Activated CD4-positive, alpha-beta T cell treated with anti-CD3 and anti-CD28 coated beads, Interleukin-2, amount 50 U/mL, for 16 hours (primary cell): ENCODE measurements at regions not wholly inside any gene's neighbourhood (a gene's known extent, or its start where the extent isn't known, plus 50 kb on each side); places are given as distances from the start of the nearest gene placed in this dataset.

Experiments
- DNase-seq: peaks from one replicate; pipeline ENCODE4 v3.0.0-alpha.2; 2020

DNA sequence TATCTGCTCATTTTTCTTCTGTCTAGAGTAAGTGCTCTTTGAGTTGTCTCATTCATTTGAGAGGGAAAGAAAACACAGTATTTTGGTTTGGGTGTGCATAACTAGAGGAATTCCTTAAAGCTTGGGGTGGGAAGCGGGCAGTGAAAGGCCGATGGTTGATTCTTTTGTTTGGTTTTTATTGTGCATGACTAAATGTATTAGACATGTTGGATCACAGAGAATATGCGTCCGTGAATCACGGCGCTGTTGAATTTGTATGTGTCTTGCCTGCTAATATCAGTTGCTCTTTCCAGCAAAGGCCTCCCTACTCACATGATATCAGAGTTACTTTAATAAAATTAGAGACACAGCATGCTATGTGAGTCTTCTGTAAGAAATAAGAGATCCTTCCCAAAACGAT lies 180.0 kb downstream of the CHD9NB start:
- DNase-seq, result no peak

DNA sequence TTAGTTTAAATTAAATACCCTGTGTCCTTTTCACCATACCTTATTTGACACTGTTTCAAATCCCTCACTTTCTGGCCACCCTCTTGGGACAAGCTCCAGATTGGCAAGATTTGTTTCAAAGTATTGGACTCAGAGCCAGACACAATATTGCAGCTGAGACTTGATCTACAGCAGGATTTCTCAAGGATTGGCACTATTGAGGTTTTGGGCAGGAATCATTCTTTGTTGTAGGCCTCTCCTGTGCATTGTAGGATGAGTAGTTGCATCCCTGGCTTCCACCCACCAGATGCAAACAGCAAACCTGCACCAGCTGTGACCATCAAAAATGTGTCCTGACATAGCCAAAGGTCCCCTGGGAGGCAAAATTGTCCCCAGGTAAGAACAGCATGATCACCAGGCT lies 181.2 kb downstream of the CHD9NB start:
- no peak for DNase-seq

DNA sequence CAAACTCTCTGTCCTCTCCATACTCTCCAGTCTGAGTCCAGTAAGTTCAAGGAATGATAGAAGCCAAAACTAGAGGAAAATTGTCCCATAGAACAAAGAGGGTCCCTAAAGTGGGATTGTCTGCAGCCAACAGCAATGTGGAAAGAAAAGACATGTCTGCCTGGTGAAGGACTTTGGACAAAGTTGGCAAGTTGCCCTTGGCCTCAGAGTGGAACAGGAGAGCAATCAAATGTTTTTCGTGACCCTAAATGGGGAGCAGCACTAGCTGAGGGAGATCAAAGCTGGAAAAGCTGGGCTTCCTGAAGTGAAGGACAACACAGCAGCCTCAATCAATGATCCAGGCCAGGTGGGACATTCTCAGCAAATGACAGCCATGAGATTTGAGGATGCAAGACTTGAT lies 183.5 kb downstream of the CHD9NB start:
- no peak for DNase-seq

- no peak for DNase-seq
These were observed 189.7 kb downstream of the CHD9NB start for GRCh38 chr16:52863000-52863399.

DNA sequence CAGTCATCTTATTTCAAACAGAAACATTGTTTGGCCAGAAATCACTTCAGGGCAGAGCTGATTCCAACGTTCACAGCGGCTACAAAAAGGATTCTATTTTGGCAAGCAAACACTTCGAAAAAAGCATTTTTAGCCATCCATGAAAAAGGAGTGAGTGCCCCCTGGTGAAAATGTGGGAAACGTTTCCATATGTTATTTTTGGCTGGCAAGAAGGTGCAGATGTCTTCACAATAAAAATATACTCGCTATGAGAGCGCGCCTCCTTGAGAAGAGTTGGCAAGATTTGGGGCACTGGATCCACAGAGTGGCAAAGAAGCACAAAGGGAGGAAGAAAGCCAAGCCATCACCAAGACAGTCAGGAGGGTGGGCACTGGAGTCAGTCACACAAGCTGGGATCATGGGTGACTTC lies 191.1 kb downstream of the CHD9NB start:
- no peak for DNase-seq

GRCh38 chr16:52855463-52855862 lies 197.2 kb downstream of the CHD9NB start:
- no peak for DNase-seq

DNA sequence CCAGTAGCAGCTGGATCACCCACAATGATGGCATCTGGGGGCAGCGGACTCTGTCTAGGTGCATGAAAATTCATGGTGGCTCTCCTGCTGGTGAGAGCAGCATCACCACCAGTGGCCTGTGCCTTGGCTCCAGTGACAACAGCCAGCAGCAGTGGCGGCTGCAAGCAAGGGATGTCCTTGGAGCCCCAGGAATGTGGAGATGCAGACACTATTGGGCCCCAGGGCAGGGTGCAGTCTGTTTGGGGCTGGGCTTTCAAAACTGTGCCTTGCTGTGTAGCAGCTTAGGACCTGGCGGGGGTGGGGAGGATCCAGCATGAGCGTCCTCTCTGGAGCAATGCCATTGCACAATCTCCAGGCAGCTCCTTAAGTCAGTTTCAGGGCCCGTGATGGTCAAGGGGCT lies 199.7 kb downstream of the CHD9NB start:
- DNase-seq, result no peak

GRCh38 chr16:52851211-52851740 lies 201.4 kb downstream of the CHD9NB start:
- DNase-seq, result no peak

DNA sequence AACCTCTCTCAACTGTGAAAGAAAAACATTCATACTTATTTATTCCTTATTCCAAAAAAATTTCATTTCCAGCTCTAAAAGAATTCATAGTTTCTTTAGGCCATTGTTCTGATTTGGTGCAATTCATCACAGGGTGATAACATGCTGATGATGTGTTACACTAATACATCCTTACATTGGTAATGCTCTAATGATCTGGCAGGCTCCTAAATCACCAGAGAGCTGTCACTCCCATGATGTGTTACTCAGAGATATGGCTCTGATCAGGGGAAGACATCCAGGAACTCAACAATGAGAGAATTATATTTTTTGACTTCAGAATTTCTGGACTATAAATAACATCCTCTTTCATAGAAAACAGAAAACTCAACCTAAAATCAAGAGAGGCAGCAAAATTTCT lies 209.3 kb downstream of the CHD9NB start:
- no peak for DNase-seq

DNA sequence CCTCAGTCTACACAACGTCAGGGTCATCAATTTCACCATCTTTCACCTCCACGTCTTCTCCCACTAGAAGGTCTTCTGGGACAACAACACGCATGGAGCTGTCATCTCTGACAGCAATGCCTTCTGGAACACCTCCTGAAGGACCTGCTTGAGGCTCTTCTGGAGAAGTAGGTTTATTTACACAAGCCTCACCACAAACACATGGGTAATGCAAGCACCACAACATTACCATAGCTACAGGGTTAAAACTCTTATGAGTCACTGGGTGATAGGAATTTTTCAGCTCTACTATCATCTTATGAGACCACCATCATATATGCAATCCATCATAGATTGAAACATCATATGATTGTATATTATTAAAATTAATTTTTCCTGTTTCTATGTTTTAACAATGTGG lies 215.4 kb downstream of the CHD9NB start:
- no peak for DNase-seq

GRCh38 chr16:52834736-52835465 lies 217.8 kb downstream of the CHD9NB start:
- DNase-seq, result no peak

- no peak for DNase-seq
These were observed 219.9 kb downstream of the CHD9NB start for GRCh38 chr16:52832771-52833170.

DNA sequence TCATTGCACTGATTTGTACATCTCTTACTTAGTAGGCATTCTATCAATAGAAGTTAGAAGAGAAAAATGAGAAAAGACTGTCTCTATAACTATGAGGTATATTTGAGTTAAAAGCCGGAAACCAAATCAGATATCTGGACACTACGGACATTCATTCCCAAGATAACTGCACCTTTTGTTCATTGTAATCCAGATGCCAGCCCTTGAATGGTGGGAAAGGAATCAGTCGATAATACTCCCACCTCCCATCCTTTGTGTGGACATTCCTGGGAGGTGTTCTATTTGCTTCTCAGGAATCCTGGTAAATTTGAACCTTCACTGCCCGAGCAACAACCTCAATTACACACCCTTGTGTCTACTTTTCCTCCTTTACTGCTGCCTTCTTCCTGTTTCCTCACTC lies 225.2 kb downstream of the CHD9NB start:
- DNase-seq, result no peak

DNA sequence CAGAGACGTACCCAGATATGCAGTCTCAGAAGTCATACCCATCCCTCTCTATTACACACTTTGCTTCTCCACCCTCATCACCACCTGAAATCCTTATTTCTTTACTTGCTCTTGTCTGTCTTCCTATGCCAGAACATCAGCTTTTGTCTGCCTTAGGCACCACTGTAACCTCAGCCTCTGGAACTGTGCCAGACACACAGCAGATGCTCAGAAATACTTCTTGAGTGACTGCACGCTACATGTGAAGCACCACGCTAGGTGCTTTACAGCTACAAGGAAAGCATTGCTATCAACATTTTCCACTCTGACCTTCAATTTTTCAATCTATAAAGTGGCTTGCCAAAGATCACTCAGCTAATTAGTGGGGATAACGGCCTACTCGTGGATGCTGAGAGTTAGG lies 226.8 kb downstream of the CHD9NB start:
- DNase-seq, result no peak

GRCh38 chr16:52819808-52820207 lies 232.9 kb downstream of the CHD9NB start:
- no peak for DNase-seq

DNA sequence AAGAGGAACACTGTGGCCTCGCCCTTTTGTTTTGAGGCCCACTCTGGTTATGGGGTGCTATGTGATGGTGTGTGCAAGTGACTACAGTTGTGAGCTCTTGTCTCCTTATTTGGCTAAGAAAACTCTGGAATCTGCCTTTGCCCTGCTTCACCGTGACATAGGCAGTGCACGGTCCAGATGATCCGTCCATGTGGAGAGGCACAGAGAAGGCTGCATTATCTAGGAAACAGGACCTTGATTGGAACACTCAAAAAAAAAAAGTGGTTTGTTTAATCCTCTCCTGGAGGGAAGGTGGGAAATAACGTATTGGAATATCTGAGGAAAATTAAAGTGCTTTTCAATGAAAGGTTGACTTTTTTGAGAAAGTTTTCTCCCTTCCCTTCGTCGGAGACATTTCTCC lies 233.3 kb downstream of the CHD9NB start:
- no peak for DNase-seq

DNA sequence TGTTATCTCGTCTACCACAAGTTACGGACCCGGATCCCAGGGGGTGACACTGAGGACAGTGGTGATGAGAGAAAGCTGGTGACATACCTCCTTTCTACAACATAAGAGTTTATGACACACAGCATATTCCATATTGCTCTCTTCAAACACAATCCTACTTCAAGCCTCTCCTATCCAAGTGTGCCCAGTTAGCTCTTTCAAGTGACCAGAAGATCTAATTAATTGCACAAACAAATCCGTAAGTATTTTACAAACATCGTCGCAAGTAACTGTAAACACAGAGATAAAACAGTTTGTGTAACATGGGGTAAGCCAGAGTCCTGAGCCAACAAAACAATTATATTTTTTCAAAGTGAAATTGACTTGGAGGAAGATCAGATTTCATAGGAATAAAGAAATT lies 235.0 kb downstream of the CHD9NB start:
- no peak for DNase-seq

GRCh38 chr16:52816993-52817392 lies 235.7 kb downstream of the CHD9NB start:
- DNase-seq, result no peak

DNA sequence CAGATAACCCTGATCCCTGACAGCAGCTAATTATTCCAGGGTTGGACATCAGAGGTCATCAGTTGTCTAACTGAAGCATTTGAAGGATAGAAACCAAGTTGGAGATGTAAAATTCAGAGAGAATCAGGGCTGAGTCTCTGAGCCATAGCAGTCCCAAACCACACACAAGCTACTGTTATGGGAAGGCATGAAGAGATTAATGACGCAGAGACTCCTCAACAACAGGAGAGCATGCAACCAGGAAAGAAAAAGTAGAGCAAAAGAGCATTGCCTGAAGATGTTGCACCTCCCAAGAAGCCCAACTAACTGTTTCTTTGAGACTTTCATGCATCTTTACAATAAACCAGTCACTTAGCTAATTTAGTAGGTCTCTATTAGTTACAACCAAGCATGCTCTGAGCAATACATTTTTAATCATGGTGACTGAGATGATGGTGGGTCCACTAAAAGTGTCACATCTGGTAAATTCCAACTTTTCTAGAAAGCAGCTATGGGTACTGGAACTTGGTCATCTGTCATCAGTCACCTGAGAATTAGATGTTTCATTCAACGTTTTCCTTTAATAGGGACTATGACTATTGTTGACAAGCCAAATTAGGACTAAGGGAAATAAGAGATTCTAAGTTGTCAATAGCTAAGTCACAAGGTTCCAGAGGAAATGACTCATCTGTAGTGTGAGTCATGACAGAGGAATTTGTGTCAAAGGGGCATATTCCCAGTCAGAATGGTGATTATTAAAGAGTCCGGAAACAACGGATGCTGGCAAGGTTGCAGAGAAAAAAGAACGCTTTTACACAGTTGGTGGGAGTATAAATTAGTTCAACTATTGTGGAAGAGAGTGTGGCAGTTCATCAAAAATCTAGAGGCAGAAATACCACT lies 239.8 kb downstream of the CHD9NB start:
- no peak for DNase-seq

- DNase-seq, result no peak
These were observed 247.0 kb downstream of the CHD9NB start for GRCh38 chr16:52805559-52806168.

DNA sequence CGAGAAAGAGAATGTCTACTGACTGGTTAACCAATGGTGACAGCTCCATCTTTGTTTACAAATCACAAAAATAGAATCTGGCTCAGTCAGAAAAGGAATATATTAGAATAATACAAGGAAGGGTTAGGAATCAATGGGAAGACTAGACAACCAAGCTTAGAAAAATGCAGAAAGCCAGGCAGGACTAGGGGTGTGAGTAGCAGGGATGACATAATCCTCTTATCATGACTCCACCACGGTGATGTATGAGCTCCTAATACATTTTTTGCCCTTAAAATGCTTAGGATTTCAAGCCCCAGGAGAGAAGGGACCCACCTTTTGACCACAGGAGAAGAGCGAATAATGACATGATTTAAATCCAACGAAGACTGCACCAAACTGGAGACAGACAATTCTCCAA lies 252.3 kb downstream of the CHD9NB start:
- DNase-seq, result no peak

GRCh38 chr16:52799149-52799548 lies 252.2 kb upstream of the TOX3 start:
- no peak for DNase-seq

GRCh38 chr16:52787709-52788108 lies 240.8 kb upstream of the TOX3 start:
- no peak for DNase-seq

DNA sequence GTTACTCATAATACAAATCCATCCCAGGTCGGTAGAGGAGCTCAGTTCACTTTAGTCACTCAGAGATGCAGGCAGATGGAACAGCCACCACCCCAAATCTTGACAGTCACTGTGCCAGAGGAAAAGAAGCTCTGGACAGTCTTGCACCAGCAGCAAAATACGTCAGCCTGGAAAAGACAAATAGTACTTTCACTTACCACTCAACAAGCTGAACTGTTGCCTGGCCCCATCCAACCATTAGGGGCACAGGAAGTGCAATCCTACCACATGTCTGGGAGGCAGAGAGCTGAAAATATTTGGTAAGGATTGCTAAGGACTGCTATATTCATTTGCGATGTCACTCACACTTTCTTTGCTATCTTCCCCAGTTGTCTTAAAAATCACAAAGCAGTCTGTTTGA lies 239.1 kb upstream of the TOX3 start:
- no peak for DNase-seq
